ENCODE measurements at regions not wholly inside any gene's neighbourhood (a gene's known extent, or its start where the extent isn't known, plus 50 kb on each side); places are given as distances from the start of the nearest gene placed in this dataset.

DNA sequence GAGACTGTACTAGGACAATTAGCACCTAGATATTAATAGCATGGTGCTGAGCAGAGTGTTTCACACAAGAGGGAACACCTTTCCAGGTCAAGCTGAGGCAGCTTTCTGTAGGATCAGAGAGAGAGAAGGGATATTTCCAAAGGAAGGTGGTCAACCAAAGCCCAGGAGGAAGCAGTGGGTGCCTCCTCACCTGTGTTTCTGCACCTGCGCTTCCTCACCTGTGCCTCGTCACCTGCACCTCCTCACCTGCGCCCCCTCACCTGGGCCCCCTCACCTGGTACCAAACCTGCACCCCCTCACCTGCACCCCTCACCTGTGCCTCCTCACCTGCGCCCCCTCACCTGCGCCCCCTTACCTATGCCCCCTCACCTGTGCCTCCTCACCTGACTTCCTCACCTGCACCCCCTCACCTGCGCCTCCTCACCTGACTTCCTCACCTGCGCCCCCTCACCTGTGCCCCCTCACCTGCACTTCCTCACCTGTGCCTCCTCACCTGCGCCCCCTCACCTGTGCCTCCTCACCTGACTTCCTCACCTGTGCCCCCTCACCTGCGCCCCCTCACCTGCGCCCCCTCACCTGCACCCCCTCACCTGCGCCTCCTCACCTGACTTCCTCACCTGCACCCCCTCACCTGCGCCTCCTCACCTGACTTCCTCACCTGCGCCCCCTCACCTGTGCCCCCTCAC lies 67.9 kb downstream of the TTLL2 start:
- Histone ChIP-seq H3K27ac (no peak overlapping the region), H3K36me3 (no peaks in the 10 kb centered on the region), H3K4me1 (no peaks in the 10 kb centered on the region), H3K9me3 (no peaks in the 10 kb centered on the region), H3K4me3 (no peak overlapping the region), H3K27me3 (ENCODE audit: low read depth) (no peaks in the 10 kb centered on the region)
- TF ChIP-seq, protein P1, sequence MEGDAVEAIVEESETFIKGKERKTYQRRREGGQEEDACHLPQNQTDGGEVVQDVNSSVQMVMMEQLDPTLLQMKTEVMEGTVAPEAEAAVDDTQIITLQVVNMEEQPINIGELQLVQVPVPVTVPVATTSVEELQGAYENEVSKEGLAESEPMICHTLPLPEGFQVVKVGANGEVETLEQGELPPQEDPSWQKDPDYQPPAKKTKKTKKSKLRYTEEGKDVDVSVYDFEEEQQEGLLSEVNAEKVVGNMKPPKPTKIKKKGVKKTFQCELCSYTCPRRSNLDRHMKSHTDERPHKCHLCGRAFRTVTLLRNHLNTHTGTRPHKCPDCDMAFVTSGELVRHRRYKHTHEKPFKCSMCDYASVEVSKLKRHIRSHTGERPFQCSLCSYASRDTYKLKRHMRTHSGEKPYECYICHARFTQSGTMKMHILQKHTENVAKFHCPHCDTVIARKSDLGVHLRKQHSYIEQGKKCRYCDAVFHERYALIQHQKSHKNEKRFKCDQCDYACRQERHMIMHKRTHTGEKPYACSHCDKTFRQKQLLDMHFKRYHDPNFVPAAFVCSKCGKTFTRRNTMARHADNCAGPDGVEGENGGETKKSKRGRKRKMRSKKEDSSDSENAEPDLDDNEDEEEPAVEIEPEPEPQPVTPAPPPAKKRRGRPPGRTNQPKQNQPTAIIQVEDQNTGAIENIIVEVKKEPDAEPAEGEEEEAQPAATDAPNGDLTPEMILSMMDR (IDR thresholded peaks at IDR 0.05): no peak
- no peak for ATAC-seq
- no peak for DNase-seq
- intact Hi-C loops (cut with DNase I): no loop called here

- no peak overlapping the region for H3K27ac ChIP-seq
- TF ChIP-seq, protein P1 (IDR thresholded peaks at IDR 0.05): no peak
- no peak for DNase-seq
- ATAC-seq: no peak
- intact Hi-C loops (cut with DNase I): no loop called here
- no peak overlapping the region for H3K4me3 ChIP-seq
- no peaks in the 10 kb centered on the region for H3K4me1 ChIP-seq
- H3K9me3 ChIP-seq: no peaks in the 10 kb centered on the region
- no peaks in the 10 kb centered on the region for H3K27me3 ChIP-seq (ENCODE audit: low read depth)
- no peaks in the 10 kb centered on the region for H3K36me3 ChIP-seq
Observed at GRCh38 chr6:167393731-167394130, 68.8 kb downstream of the TTLL2 start.

DNA sequence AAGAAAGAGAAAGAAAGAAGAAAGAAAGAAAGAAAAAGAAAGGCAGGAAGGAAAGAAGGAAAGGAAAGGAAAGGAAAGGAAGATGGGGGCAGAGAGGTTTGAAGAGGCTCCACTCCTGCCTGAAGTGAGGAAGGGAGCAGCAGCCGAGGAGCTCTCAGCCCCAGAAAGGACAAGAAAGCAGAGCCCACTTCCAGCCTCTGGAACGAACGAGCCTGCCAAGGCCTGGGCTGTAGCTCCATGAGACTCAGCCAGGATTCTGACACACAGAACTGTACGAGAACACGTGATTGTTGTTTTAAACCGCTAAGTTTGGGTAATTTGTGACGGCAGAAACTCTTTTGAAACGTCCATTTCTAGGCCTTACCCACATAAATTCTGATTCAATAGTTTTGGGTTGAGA lies 69.5 kb downstream of the TTLL2 start:
- DNase-seq: no peak
- Histone ChIP-seq H3K27me3 (ENCODE audit: low read depth) (no peaks in the 10 kb centered on the region), H3K36me3 (no peaks in the 10 kb centered on the region), H3K9me3 (no peaks in the 10 kb centered on the region), H3K27ac (no peak overlapping the region), H3K4me3 (no peak overlapping the region), H3K4me1 (no peaks in the 10 kb centered on the region)
- ATAC-seq: no peak
- TF ChIP-seq, protein P1 (IDR thresholded peaks at IDR 0.05): no peak
- intact Hi-C loops (cut with DNase I): no loop called here

- Histone ChIP-seq H3K27ac (no peak overlapping the region), H3K27me3 (ENCODE audit: low read depth) (no peaks in the 10 kb centered on the region), H3K36me3 (no peaks in the 10 kb centered on the region), H3K9me3 (no peaks in the 10 kb centered on the region), H3K4me3 (no peak overlapping the region), H3K4me1 (no peaks in the 10 kb centered on the region)
- intact Hi-C loops (cut with DNase I): no loop called here
- TF ChIP-seq, protein P1 (IDR thresholded peaks at IDR 0.05): no peak
- ATAC-seq (no peak), DNase-seq (no peak)
Observed at GRCh38 chr6:167394820-167395219, 69.9 kb downstream of the TTLL2 start.

DNA sequence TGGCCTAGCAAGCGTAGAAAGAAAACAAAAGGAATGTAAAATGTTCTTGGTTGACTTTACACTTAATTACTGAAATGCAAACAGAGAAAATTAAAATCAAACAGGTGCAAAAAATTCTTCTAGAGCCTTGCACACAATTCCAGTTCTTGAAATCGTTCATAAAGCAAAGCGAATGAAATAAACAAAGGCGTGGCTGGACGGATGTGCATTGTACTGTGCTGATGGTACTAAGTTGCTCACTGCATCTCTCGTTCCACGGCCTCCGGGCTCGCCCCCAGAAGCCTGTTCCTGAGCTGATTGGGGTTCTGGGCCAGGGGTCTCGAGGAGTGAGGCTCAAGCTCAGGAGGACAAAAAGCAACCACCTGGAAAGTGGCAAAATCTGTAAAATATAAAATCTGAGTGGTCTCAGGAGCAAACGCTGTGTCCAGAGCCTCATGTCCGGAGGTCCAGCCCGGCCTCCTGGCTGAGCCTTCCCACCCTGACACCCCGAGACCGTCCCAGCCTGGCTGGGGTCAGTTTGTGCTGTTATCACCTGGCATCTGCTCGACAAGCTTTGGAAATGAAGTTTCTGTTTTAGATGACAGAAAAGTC lies 71.3 kb downstream of the TTLL2 start:
- no peaks in the 10 kb centered on the region for H3K4me1 ChIP-seq
- H3K4me3 ChIP-seq: no peak overlapping the region
- H3K9me3 ChIP-seq: no peaks in the 10 kb centered on the region
- H3K36me3 ChIP-seq: no peaks in the 10 kb centered on the region
- no peak overlapping the region for H3K27ac ChIP-seq
- TF ChIP-seq, protein P1 (IDR thresholded peaks at IDR 0.05): no peak
- no peaks in the 10 kb centered on the region for H3K27me3 ChIP-seq (ENCODE audit: low read depth)
- intact Hi-C loops (cut with DNase I): no loop called here
- no peak for DNase-seq
- peak in 1 of 2 donors; percentile 19 for ATAC-seq
